ENCODE measurements at regions not wholly inside any gene's neighbourhood (a gene's known extent, or its start where the extent isn't known, plus 50 kb on each side); places are given as distances from the start of the nearest gene placed in this dataset.
A peak's percentile ranks its signal among the peaks of the same experiment; 100 is the strongest.

GRCh38 chr5:12757035-12757434 lies 852.8 kb upstream of the CTNND2 start:
- Histone ChIP-seq H4K91ac (ENCODE audit: low read depth, low read length) (no peak overlapping the region), H2BK5ac (ENCODE audit: low read depth, low read length, poor library complexity) (no peak overlapping the region), H3K4me2 (ENCODE audit: low read length) (no peak overlapping the region), H4K12ac (ENCODE audit: low read depth, low read length) (no peak overlapping the region), H3K9ac (ENCODE audit: low read length) (no peak overlapping the region), H3K4me3 (ENCODE audit: low read depth, low read length) (no peak overlapping the region), H3K23ac (ENCODE audit: low read length) (no peak overlapping the region), H3K36me3 (ENCODE audit: control insufficient read depth in 1 of 2, insufficient read depth in 2 of 2, low read length in 2 of 2) (no peaks in the 10 kb centered on the region), H3K4ac (ENCODE audit: low read depth, low read length) (no peak overlapping the region), H2AFZ (ENCODE audit: insufficient read depth, low read length, poor library complexity) (no peak overlapping the region), H3K14ac (ENCODE audit: low read length) (no peak overlapping the region), H3K18ac (ENCODE audit: low read length) (no peak overlapping the region), H3K79me2 (ENCODE audit: control insufficient read depth, insufficient read depth, low read length, poor library complexity) (no peaks in the 10 kb centered on the region), H3K27ac (ENCODE audit: low read depth, low read length) (no peak overlapping the region), H2BK120ac (ENCODE audit: insufficient read depth, low read length, poor library complexity) (no peak overlapping the region), H4K8ac (ENCODE audit: low read depth, low read length) (no peak overlapping the region), H3K27me3 (ENCODE audit: insufficient read depth, low read length) (no peaks in the 10 kb centered on the region), H2AK5ac (ENCODE audit: low read length) (no peak overlapping the region), H2BK12ac (ENCODE audit: low read length) (no peak overlapping the region), H3K9me3 (ENCODE audit: insufficient read depth, low read depth, low read length) (no peaks in the 10 kb centered on the region), H3K79me1 (ENCODE audit: low read length) (no peaks in the 10 kb centered on the region), H3K4me1 (ENCODE audit: control insufficient read depth in 1 of 2, insufficient read depth in 2 of 2, low read length in 2 of 2) (no peaks in the 10 kb centered on the region)
- no peak for DNase-seq

- Histone ChIP-seq H4K8ac (ENCODE audit: low read depth, low read length) (no peak overlapping the region), H2BK5ac (ENCODE audit: low read depth, low read length, poor library complexity) (no peak overlapping the region), H4K91ac (ENCODE audit: low read depth, low read length) (no peak overlapping the region), H3K27ac (ENCODE audit: low read depth, low read length) (no peak overlapping the region), H2AK5ac (ENCODE audit: low read length) (no peak overlapping the region), H3K79me2 (ENCODE audit: control insufficient read depth, insufficient read depth, low read length, poor library complexity) (no peaks in the 10 kb centered on the region), H3K36me3 (ENCODE audit: control insufficient read depth in 1 of 2, insufficient read depth in 2 of 2, low read length in 2 of 2) (no peaks in the 10 kb centered on the region), H2BK120ac (ENCODE audit: insufficient read depth, low read length, poor library complexity) (no peak overlapping the region), H3K4me3 (ENCODE audit: low read depth, low read length) (no peak overlapping the region), H3K18ac (ENCODE audit: low read length) (no peak overlapping the region), H3K79me1 (ENCODE audit: low read length) (no peaks in the 10 kb centered on the region), H3K14ac (ENCODE audit: low read length) (no peak overlapping the region), H3K4me2 (ENCODE audit: low read length) (no peak overlapping the region), H3K9me3 (ENCODE audit: insufficient read depth, low read depth, low read length) (no peaks in the 10 kb centered on the region), H3K4me1 (ENCODE audit: control insufficient read depth in 1 of 2, insufficient read depth in 2 of 2, low read length in 2 of 2) (no peaks in the 10 kb centered on the region), H3K4ac (ENCODE audit: low read depth, low read length) (no peak overlapping the region), H2AFZ (ENCODE audit: insufficient read depth, low read length, poor library complexity) (no peak overlapping the region), H3K9ac (ENCODE audit: low read length) (no peak overlapping the region), H2BK12ac (ENCODE audit: low read length) (no peak overlapping the region), H3K23ac (ENCODE audit: low read length) (no peak overlapping the region), H3K27me3 (ENCODE audit: insufficient read depth, low read length) (no peaks in the 10 kb centered on the region), H4K12ac (ENCODE audit: low read depth, low read length) (no peak overlapping the region)
- WGBS (ENCODE audit: extremely low coverage, insufficient coverage, insufficient read length) = no CpG with 5 or more reads among the region's 1 CpG
- DNase-seq = no peak
These were observed 841.3 kb upstream of the CTNND2 start for GRCh38 chr5:12745537-12745936.

GRCh38 chr5:12743582-12743981 lies 839.3 kb upstream of the CTNND2 start:
- Histone ChIP-seq H2BK120ac (ENCODE audit: insufficient read depth, low read length, poor library complexity) (no peak overlapping the region), H4K8ac (ENCODE audit: low read depth, low read length) (no peak overlapping the region), H2BK5ac (ENCODE audit: low read depth, low read length, poor library complexity) (no peak overlapping the region), H3K4me3 (ENCODE audit: low read depth, low read length) (no peak overlapping the region), H3K4me1 (ENCODE audit: control insufficient read depth in 1 of 2, insufficient read depth in 2 of 2, low read length in 2 of 2) (no peaks in the 10 kb centered on the region), H3K9me3 (ENCODE audit: insufficient read depth, low read depth, low read length) (no peaks in the 10 kb centered on the region), H3K4me2 (ENCODE audit: low read length) (no peak overlapping the region), H2AFZ (ENCODE audit: insufficient read depth, low read length, poor library complexity) (no peak overlapping the region), H3K79me1 (ENCODE audit: low read length) (no peaks in the 10 kb centered on the region), H3K9ac (ENCODE audit: low read length) (no peak overlapping the region), H2BK12ac (ENCODE audit: low read length) (no peak overlapping the region), H3K27ac (ENCODE audit: low read depth, low read length) (no peak overlapping the region), H3K23ac (ENCODE audit: low read length) (no peak overlapping the region), H3K36me3 (ENCODE audit: control insufficient read depth in 1 of 2, insufficient read depth in 2 of 2, low read length in 2 of 2) (no peaks in the 10 kb centered on the region), H4K91ac (ENCODE audit: low read depth, low read length) (no peak overlapping the region), H2AK5ac (ENCODE audit: low read length) (no peak overlapping the region), H3K4ac (ENCODE audit: low read depth, low read length) (no peak overlapping the region), H3K27me3 (ENCODE audit: insufficient read depth, low read length) (no peaks in the 10 kb centered on the region), H3K18ac (ENCODE audit: low read length) (no peak overlapping the region), H3K79me2 (ENCODE audit: control insufficient read depth, insufficient read depth, low read length, poor library complexity) (no peaks in the 10 kb centered on the region), H4K12ac (ENCODE audit: low read depth, low read length) (no peak overlapping the region), H3K14ac (ENCODE audit: low read length) (no peak overlapping the region)
- WGBS (ENCODE audit: extremely low coverage, insufficient coverage, insufficient read length) = no CpG with 5 or more reads among the region's 9 CpGs
- peak; percentile 13 to 51 for DNase-seq

GRCh38 chr5:12730354-12730753 lies 826.1 kb upstream of the CTNND2 start:
- H3K14ac ChIP-seq (ENCODE audit: low read length) = no peak overlapping the region
- no peak overlapping the region for H3K23ac ChIP-seq (ENCODE audit: low read length)
- no peak overlapping the region for H2AFZ ChIP-seq (ENCODE audit: insufficient read depth, low read length, poor library complexity)
- no peaks in the 10 kb centered on the region for H3K36me3 ChIP-seq (ENCODE audit: control insufficient read depth in 1 of 2, insufficient read depth in 2 of 2, low read length in 2 of 2)
- H3K9me3 ChIP-seq (ENCODE audit: insufficient read depth, low read depth, low read length) = peaks cover 5% of the 10 kb centered on the region
- H4K8ac ChIP-seq (ENCODE audit: low read depth, low read length) = no peak overlapping the region
- H3K9ac ChIP-seq (ENCODE audit: low read length) = no peak overlapping the region
- no peak overlapping the region for H2BK12ac ChIP-seq (ENCODE audit: low read length)
- H4K91ac ChIP-seq (ENCODE audit: low read depth, low read length) = no peak overlapping the region
- H3K79me2 ChIP-seq (ENCODE audit: control insufficient read depth, insufficient read depth, low read length, poor library complexity) = no peaks in the 10 kb centered on the region
- H2AK5ac ChIP-seq (ENCODE audit: low read length) = no peak overlapping the region
- no peaks in the 10 kb centered on the region for H3K4me1 ChIP-seq (ENCODE audit: control insufficient read depth in 1 of 2, insufficient read depth in 2 of 2, low read length in 2 of 2)
- no peak overlapping the region for H3K4me3 ChIP-seq (ENCODE audit: low read depth, low read length)
- no peak overlapping the region for H4K12ac ChIP-seq (ENCODE audit: low read depth, low read length)
- H3K4me2 ChIP-seq (ENCODE audit: low read length) = no peak overlapping the region
- H3K18ac ChIP-seq (ENCODE audit: low read length) = no peak overlapping the region
- DNase-seq = no peak
- H2BK5ac ChIP-seq (ENCODE audit: low read depth, low read length, poor library complexity) = no peak overlapping the region
- WGBS (ENCODE audit: extremely low coverage, insufficient coverage, insufficient read length) = no CpG with 5 or more reads among the region's 1 CpG
- no peak overlapping the region for H3K27ac ChIP-seq (ENCODE audit: low read depth, low read length)
- H3K4ac ChIP-seq (ENCODE audit: low read depth, low read length) = no peak overlapping the region
- no peaks in the 10 kb centered on the region for H3K27me3 ChIP-seq (ENCODE audit: insufficient read depth, low read length)
- H3K79me1 ChIP-seq (ENCODE audit: low read length) = no peaks in the 10 kb centered on the region
- no peak overlapping the region for H2BK120ac ChIP-seq (ENCODE audit: insufficient read depth, low read length, poor library complexity)

Measured in trophoblast cell (in vitro differentiated cells and primary cell).